ENCODE measurements at regions not wholly inside any gene's neighbourhood (a gene's known extent, or its start where the extent isn't known, plus 50 kb on each side); places are given as distances from the start of the nearest gene placed in this dataset.

GRCh38 chr4:45566896-45567603 lies 556.8 kb downstream of the GABRG1 start:
- Mint-ChIP-seq H3K4me3 (no peak overlapping the region), H3K9me3 (peaks cover 2 to 12% (median 6%) of the 10 kb centered on the region in 5 donors), H3K36me3 (no peaks in the 10 kb centered on the region), H3K27me3 (no peaks in the 10 kb centered on the region), H3K4me1 (no peaks in the 10 kb centered on the region), H3K27ac (no peak overlapping the region)
- Histone ChIP-seq H3K27me3 (ENCODE audit: insufficient read depth, low read length, poor library complexity, severe bottlenecking) (no peaks in the 10 kb centered on the region), H3K4me3 (ENCODE audit: low read length) (no peak overlapping the region), H3K27ac (ENCODE audit: low read depth, low read length) (no peak overlapping the region), H3K4me1 (ENCODE audit: insufficient read depth, low read length) (no peaks in the 10 kb centered on the region), H3K9me3 (ENCODE audit: low read length) (no peaks in the 10 kb centered on the region), H3K36me3 (ENCODE audit: insufficient read depth, low read length) (no peaks in the 10 kb centered on the region)
- ChIA-PET POLR2A (no interaction called here), CTCF (no interaction called here)
- DNase-seq: no peak

- CTCF ChIA-PET: no interaction called here
- H3K27ac ChIP-seq (ENCODE audit: low read depth, low read length): no peak overlapping the region
- no peak for DNase-seq
- no peaks in the 10 kb centered on the region for H3K4me1 ChIP-seq (ENCODE audit: insufficient read depth, low read length)
- H3K36me3 ChIP-seq (ENCODE audit: insufficient read depth, low read length): no peaks in the 10 kb centered on the region
- no peaks in the 10 kb centered on the region for H3K9me3 ChIP-seq (ENCODE audit: low read length)
- POLR2A ChIA-PET: no interaction called here
- Mint-ChIP-seq H3K27me3 (no peaks in the 10 kb centered on the region), H3K27ac (no peak overlapping the region), H3K4me3 (no peak overlapping the region), H3K4me1 (no peaks in the 10 kb centered on the region), H3K36me3 (no peaks in the 10 kb centered on the region), H3K9me3 (peaks cover 0 to 18% (median 9%) of the 10 kb centered on the region in 5 donors)
- no peak overlapping the region for H3K4me3 ChIP-seq (ENCODE audit: low read length)
- H3K27me3 ChIP-seq (ENCODE audit: insufficient read depth, low read length, poor library complexity, severe bottlenecking): no peaks in the 10 kb centered on the region
Observed at GRCh38 chr4:45554423-45554822, 569.4 kb downstream of the GABRG1 start.

- ChIA-PET POLR2A (no interaction called here), CTCF (no interaction called here)
- Histone ChIP-seq H3K4me3 (ENCODE audit: low read length) (no peak overlapping the region), H3K27ac (ENCODE audit: low read depth, low read length) (no peak overlapping the region), H3K4me1 (ENCODE audit: insufficient read depth, low read length) (no peaks in the 10 kb centered on the region), H3K9me3 (ENCODE audit: low read length) (no peaks in the 10 kb centered on the region), H3K36me3 (ENCODE audit: insufficient read depth, low read length) (no peaks in the 10 kb centered on the region), H3K27me3 (ENCODE audit: insufficient read depth, low read length, poor library complexity, severe bottlenecking) (no peaks in the 10 kb centered on the region)
- Mint-ChIP-seq H3K36me3 (no peaks in the 10 kb centered on the region), H3K4me1 (no peaks in the 10 kb centered on the region), H3K27me3 (no peaks in the 10 kb centered on the region), H3K9me3 (peaks cover 0 to 25% (median 12%) of the 10 kb centered on the region in 5 donors), H3K27ac (no peak overlapping the region), H3K4me3 (no peak overlapping the region)
- no peak for DNase-seq
Observed at GRCh38 chr4:45550766-45551366, 573.0 kb downstream of the GABRG1 start.

- no peaks in the 10 kb centered on the region for H3K27me3 ChIP-seq (ENCODE audit: insufficient read depth, low read length, poor library complexity, severe bottlenecking)
- no peaks in the 10 kb centered on the region for H3K27me3 Mint-ChIP-seq
- no peak overlapping the region for H3K27ac ChIP-seq (ENCODE audit: low read depth, low read length)
- H3K9me3 ChIP-seq (ENCODE audit: low read length): no peaks in the 10 kb centered on the region
- no peaks in the 10 kb centered on the region for H3K36me3 ChIP-seq (ENCODE audit: insufficient read depth, low read length)
- POLR2A ChIA-PET: no interaction called here
- CTCF ChIA-PET: no interaction called here
- H3K4me3 Mint-ChIP-seq: no peak overlapping the region
- DNase-seq: no peak
- H3K9me3 Mint-ChIP-seq: peaks cover 3 to 25% (median 17%) of the 10 kb centered on the region in 5 donors
- no peaks in the 10 kb centered on the region for H3K4me1 Mint-ChIP-seq
- H3K4me1 ChIP-seq (ENCODE audit: insufficient read depth, low read length): no peaks in the 10 kb centered on the region
- no peaks in the 10 kb centered on the region for H3K36me3 Mint-ChIP-seq
- no peak overlapping the region for H3K27ac Mint-ChIP-seq
- no peak overlapping the region for H3K4me3 ChIP-seq (ENCODE audit: low read length)
Observed at GRCh38 chr4:45539142-45539814, 584.6 kb downstream of the GABRG1 start.

GRCh38 chr4:45530498-45530897 lies 593.4 kb downstream of the GABRG1 start:
- no peak for DNase-seq
- Mint-ChIP-seq H3K4me1 (no peaks in the 10 kb centered on the region), H3K4me3 (no peak overlapping the region), H3K36me3 (no peaks in the 10 kb centered on the region), H3K27me3 (peaks cover 0 to 1% of the 10 kb centered on the region in 2 donors), H3K9me3 (peaks cover 8 to 21% (median 13%) of the 10 kb centered on the region in 5 donors), H3K27ac (no peak overlapping the region)
- ChIA-PET CTCF (no interaction called here), POLR2A (no interaction called here)
- no peaks in the 10 kb centered on the region for H3K36me3 ChIP-seq (ENCODE audit: insufficient read depth, low read length)
- H3K4me3 ChIP-seq (ENCODE audit: low read length): no peak overlapping the region
- no peak overlapping the region for H3K27ac ChIP-seq (ENCODE audit: low read depth, low read length)
- H3K9me3 ChIP-seq (ENCODE audit: low read length): no peaks in the 10 kb centered on the region
- H3K27me3 ChIP-seq (ENCODE audit: insufficient read depth, low read length, poor library complexity, severe bottlenecking): no peaks in the 10 kb centered on the region
- H3K4me1 ChIP-seq (ENCODE audit: insufficient read depth, low read length): no peaks in the 10 kb centered on the region

- POLR2A ChIA-PET: no interaction called here
- Histone ChIP-seq H3K9me3 (ENCODE audit: low read length) (no peaks in the 10 kb centered on the region), H3K4me3 (ENCODE audit: low read length) (no peak overlapping the region), H3K36me3 (ENCODE audit: insufficient read depth, low read length) (no peaks in the 10 kb centered on the region), H3K4me1 (ENCODE audit: insufficient read depth, low read length) (no peaks in the 10 kb centered on the region), H3K27me3 (ENCODE audit: insufficient read depth, low read length, poor library complexity, severe bottlenecking) (no peaks in the 10 kb centered on the region), H3K27ac (ENCODE audit: low read depth, low read length) (no peak overlapping the region)
- H3K4me1 Mint-ChIP-seq: no peaks in the 10 kb centered on the region
- H3K9me3 Mint-ChIP-seq: peaks cover 2 to 17% (median 9%) of the 10 kb centered on the region in 5 donors
- CTCF ChIA-PET: no interaction called here
- no peaks in the 10 kb centered on the region for H3K36me3 Mint-ChIP-seq
- no peaks in the 10 kb centered on the region for H3K27me3 Mint-ChIP-seq
- no peak overlapping the region for H3K27ac Mint-ChIP-seq
- DNase-seq: no peak
- H3K4me3 Mint-ChIP-seq: no peak overlapping the region
Observed at GRCh38 chr4:45527160-45527559, 596.7 kb downstream of the GABRG1 start.

- no peak for DNase-seq
- Mint-ChIP-seq H3K4me3 (no peak overlapping the region), H3K9me3 (peaks cover 0 to 30% (median 18%) of the 10 kb centered on the region in 5 donors), H3K4me1 (no peaks in the 10 kb centered on the region), H3K27me3 (no peaks in the 10 kb centered on the region), H3K36me3 (no peaks in the 10 kb centered on the region), H3K27ac (no peak overlapping the region)
- H3K9me3 ChIP-seq (ENCODE audit: low read length): no peaks in the 10 kb centered on the region
- no peaks in the 10 kb centered on the region for H3K4me1 ChIP-seq (ENCODE audit: insufficient read depth, low read length)
- H3K27me3 ChIP-seq (ENCODE audit: insufficient read depth, low read length, poor library complexity, severe bottlenecking): no peaks in the 10 kb centered on the region
- H3K4me3 ChIP-seq (ENCODE audit: low read length): no peak overlapping the region
- POLR2A ChIA-PET: no interaction called here
- no peaks in the 10 kb centered on the region for H3K36me3 ChIP-seq (ENCODE audit: insufficient read depth, low read length)
- CTCF ChIA-PET: no interaction called here
- no peak overlapping the region for H3K27ac ChIP-seq (ENCODE audit: low read depth, low read length)
Observed at GRCh38 chr4:45518832-45519231, 605.0 kb downstream of the GABRG1 start.

GRCh38 chr4:45502471-45502870 lies 621.4 kb downstream of the GABRG1 start:
- H3K36me3 ChIP-seq (ENCODE audit: insufficient read depth, low read length): no peaks in the 10 kb centered on the region
- Mint-ChIP-seq H3K27ac (no peak overlapping the region), H3K27me3 (no peaks in the 10 kb centered on the region), H3K9me3 (peaks cover 2 to 27% (median 10%) of the 10 kb centered on the region in 5 donors), H3K4me1 (no peaks in the 10 kb centered on the region), H3K4me3 (no peak overlapping the region), H3K36me3 (no peaks in the 10 kb centered on the region)
- ChIA-PET CTCF (no interaction called here), POLR2A (no interaction called here)
- H3K27ac ChIP-seq (ENCODE audit: low read depth, low read length): no peak overlapping the region
- no peaks in the 10 kb centered on the region for H3K9me3 ChIP-seq (ENCODE audit: low read length)
- no peaks in the 10 kb centered on the region for H3K27me3 ChIP-seq (ENCODE audit: insufficient read depth, low read length, poor library complexity, severe bottlenecking)
- no peak for DNase-seq
- no peaks in the 10 kb centered on the region for H3K4me1 ChIP-seq (ENCODE audit: insufficient read depth, low read length)
- no peak overlapping the region for H3K4me3 ChIP-seq (ENCODE audit: low read length)

Data from CD8-positive, alpha-beta memory T cell (primary cell).